Skeletal muscle satellite cell (primary cell): ENCODE measurements at regions not wholly inside any gene's neighbourhood (a gene's known extent, or its start where the extent isn't known, plus 50 kb on each side); places are given as distances from the start of the nearest gene placed in this dataset.

Experiments
- H3K27me3 ChIP-seq: 2 replicates; pipeline ENCODE4 v1.7.0; 2013; ENCODE audit warnings: low read length; ENCODE audit not compliant: control insufficient read depth, insufficient read depth
- H3K36me3 ChIP-seq: 2 replicates; pipeline ENCODE4 v1.7.0; 2013; ENCODE audit warnings: mild to moderate bottlenecking, control low read depth, low read length; ENCODE audit not compliant: insufficient read depth
- H3K4me1 ChIP-seq: 2 replicates; pipeline ENCODE4 v1.7.0; 2013; ENCODE audit warnings: low read length; ENCODE audit not compliant: control insufficient read depth, insufficient read depth
- H3K4me2 ChIP-seq: 2 replicates; pipeline ENCODE4 v1.7.0; 2013; ENCODE audit warnings: mild to moderate bottlenecking, low read length
- H3K4me3 ChIP-seq: 2 replicates; pipeline ENCODE4 v1.7.0; 2013; ENCODE audit warnings: low read length
- H3K9ac ChIP-seq: 2 replicates; pipeline ENCODE4 v1.7.0; 2013; ENCODE audit warnings: mild to moderate bottlenecking, low read depth, low read length, moderate library complexity
- H3K9me3 ChIP-seq: replicated peaks from 2 replicates; pipeline ENCODE4 v1.7.0; 2013; ENCODE audit warnings: mild to moderate bottlenecking, control low read depth, low read length

DNA sequence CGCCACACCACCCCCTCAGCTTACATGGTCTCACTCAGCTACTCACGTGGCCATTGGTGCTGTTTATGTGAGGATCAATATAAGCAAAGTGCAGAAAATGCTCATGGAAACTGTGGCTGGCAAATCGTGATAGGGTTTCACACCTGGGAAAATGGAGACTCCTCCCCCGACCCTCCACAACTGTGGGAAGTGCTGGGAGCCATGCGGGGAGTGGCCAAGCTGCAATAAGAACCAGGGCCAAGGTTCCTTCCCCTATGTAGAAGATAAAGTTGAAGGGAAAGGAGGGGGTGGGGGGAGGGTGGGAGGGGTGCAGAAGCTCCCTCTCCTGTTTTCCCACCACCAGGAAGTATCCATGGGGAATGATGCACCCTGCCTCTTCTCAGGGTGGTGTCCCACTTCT lies 145.5 kb upstream of the MAMLD1 start:
- H3K27me3 ChIP-seq: no peaks in the 10 kb centered on the region
- H3K4me2 ChIP-seq: no peak overlapping the region
- H3K4me3 ChIP-seq: no peak overlapping the region
- no peak overlapping the region for H3K9ac ChIP-seq
- H3K4me1 ChIP-seq: peaks cover 8% of the 10 kb centered on the region
- H3K9me3 ChIP-seq: no peaks in the 10 kb centered on the region
- H3K36me3 ChIP-seq: no peaks in the 10 kb centered on the region

DNA sequence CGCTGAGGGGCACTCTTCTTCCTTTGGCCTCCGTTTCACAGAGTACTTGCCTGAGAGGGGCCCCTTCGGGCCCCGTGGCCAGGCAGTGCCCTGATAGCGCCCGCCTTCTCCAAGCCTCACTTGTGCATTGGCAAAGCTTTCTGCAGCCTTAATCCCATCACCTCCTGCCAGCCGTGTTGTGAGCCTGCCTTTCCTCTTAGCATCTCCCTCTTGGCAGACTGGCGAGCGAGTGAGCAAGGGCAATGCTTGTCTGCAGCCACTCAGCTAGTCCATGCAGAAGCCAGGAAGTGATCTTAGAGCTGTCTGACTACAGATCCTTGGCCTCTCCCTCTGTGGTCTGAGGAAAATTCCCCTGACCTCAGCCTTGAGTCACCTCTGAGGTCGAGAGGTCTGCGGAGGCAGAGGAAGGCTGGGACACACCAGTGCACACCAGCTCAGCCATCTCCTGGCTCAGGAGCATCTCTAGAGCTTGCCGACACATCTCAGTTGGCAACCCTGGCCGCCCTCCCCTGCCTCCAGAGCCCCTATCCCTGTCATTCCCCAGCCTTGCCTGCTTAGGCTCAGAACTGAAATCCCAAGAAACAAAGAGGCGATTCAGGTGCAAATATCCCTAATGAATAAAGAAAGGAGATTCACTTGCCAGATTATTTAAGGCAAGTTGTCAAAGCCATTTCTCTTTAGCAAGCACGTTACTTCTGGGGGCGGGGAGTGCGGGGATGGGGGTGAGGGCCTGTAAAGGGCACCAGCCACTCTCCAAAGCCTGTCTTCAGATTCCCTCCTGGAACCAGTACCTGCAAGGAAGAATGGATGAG lies 143.5 kb upstream of the MAMLD1 start:
- H3K4me3 ChIP-seq: peak overlapping the region; percentile 47
- H3K27me3 ChIP-seq: no peaks in the 10 kb centered on the region
- no peak overlapping the region for H3K9ac ChIP-seq
- peaks cover 8% of the 10 kb centered on the region for H3K4me1 ChIP-seq
- H3K9me3 ChIP-seq: no peaks in the 10 kb centered on the region
- no peaks in the 10 kb centered on the region for H3K36me3 ChIP-seq
- H3K4me2 ChIP-seq: peak overlapping the region; percentile 4

- no peaks in the 10 kb centered on the region for H3K36me3 ChIP-seq
- no peaks in the 10 kb centered on the region for H3K27me3 ChIP-seq
- no peak overlapping the region for H3K4me3 ChIP-seq
- no peak overlapping the region for H3K9ac ChIP-seq
- peaks cover 8% of the 10 kb centered on the region for H3K4me1 ChIP-seq
- no peak overlapping the region for H3K4me2 ChIP-seq
- H3K9me3 ChIP-seq: no peaks in the 10 kb centered on the region
These were observed 139.7 kb upstream of the MAMLD1 start for GRCh38 chrX:150223176-150224015.

DNA sequence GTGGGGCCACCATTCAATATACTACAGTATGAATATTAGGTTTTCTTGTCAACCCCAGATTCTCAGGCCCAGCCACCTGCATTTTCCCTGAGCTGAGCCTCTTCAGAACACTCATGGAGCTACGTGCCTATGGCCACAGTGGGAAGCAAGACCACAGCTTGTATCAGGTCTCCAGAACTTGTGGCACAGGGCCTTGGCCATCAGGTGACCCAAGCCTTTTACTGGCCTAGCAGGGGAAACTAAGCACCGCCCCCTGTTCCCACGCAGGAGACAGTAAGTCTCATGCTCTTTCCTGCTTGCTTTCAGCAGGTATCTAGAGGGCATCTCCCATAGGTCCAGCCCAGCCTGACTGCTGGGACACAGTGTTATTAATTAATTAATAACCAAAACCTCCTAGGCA lies 138.4 kb upstream of the MAMLD1 start:
- H3K9ac ChIP-seq: no peak overlapping the region
- H3K4me3 ChIP-seq: no peak overlapping the region
- peaks cover 2% of the 10 kb centered on the region for H3K4me1 ChIP-seq
- H3K36me3 ChIP-seq: no peaks in the 10 kb centered on the region
- no peaks in the 10 kb centered on the region for H3K9me3 ChIP-seq
- H3K27me3 ChIP-seq: no peaks in the 10 kb centered on the region
- no peak overlapping the region for H3K4me2 ChIP-seq

DNA sequence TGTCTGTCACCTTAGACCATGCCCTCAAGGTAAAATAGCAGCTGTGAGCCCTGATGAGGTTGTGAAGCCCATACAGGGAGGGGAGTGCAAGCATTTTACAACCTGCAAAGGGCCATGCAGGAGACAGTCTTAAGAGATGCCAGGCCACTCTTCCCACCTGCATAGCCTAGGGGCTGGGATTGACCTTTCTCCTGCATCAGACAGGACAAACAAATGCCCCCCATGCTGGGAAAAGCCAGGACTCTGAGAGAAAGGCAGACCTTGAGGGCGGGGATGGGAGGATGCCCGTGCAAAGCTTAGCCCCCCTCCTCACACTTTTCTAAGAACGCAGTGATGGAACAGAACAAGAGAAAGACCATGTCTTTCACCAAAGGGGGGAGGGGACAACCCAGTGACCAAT lies 137.9 kb upstream of the MAMLD1 start:
- no peaks in the 10 kb centered on the region for H3K36me3 ChIP-seq
- no peaks in the 10 kb centered on the region for H3K4me1 ChIP-seq
- H3K27me3 ChIP-seq: no peaks in the 10 kb centered on the region
- H3K4me3 ChIP-seq: no peak overlapping the region
- H3K4me2 ChIP-seq: no peak overlapping the region
- no peak overlapping the region for H3K9ac ChIP-seq
- H3K9me3 ChIP-seq: no peaks in the 10 kb centered on the region

DNA sequence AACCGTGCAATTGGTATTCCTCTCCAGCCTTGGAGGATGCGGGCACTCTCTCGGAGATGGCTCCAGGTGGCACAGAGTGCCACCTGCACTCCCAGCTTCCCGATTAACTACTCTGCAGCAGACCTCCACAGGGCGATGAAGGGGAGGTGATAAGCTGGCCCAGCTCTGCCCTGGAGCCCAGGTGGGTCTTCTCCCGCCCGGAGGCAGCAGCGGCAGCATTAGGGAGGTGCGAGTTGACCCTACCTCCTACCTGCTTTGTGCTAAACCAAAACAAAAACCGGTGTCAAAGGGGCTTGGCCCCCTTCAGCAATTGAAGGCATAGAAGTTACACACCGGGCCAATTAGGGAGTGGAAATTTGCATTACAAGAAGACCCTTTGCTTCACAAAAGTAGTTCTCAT lies 137.4 kb upstream of the MAMLD1 start:
- no peak overlapping the region for H3K4me2 ChIP-seq
- H3K9ac ChIP-seq: no peak overlapping the region
- H3K36me3 ChIP-seq: no peaks in the 10 kb centered on the region
- no peak overlapping the region for H3K4me3 ChIP-seq
- H3K4me1 ChIP-seq: no peaks in the 10 kb centered on the region
- H3K9me3 ChIP-seq: no peaks in the 10 kb centered on the region
- no peaks in the 10 kb centered on the region for H3K27me3 ChIP-seq

- Histone ChIP-seq H3K9ac (no peak overlapping the region), H3K9me3 (no peaks in the 10 kb centered on the region), H3K4me1 (no peaks in the 10 kb centered on the region), H3K4me3 (no peak overlapping the region), H3K36me3 (no peaks in the 10 kb centered on the region), H3K4me2 (no peak overlapping the region), H3K27me3 (no peaks in the 10 kb centered on the region)
These were observed 136.7 kb upstream of the MAMLD1 start for GRCh38 chrX:150226223-150226965.

GRCh38 chrX:150227321-150227860 lies 135.7 kb upstream of the MAMLD1 start:
- no peaks in the 10 kb centered on the region for H3K9me3 ChIP-seq
- H3K9ac ChIP-seq: no peak overlapping the region
- H3K4me1 ChIP-seq: no peaks in the 10 kb centered on the region
- no peak overlapping the region for H3K4me2 ChIP-seq
- H3K36me3 ChIP-seq: no peaks in the 10 kb centered on the region
- no peak overlapping the region for H3K4me3 ChIP-seq
- no peaks in the 10 kb centered on the region for H3K27me3 ChIP-seq

- H3K4me2 ChIP-seq: no peak overlapping the region
- no peaks in the 10 kb centered on the region for H3K4me1 ChIP-seq
- H3K36me3 ChIP-seq: no peaks in the 10 kb centered on the region
- H3K9me3 ChIP-seq: no peaks in the 10 kb centered on the region
- no peak overlapping the region for H3K9ac ChIP-seq
- H3K27me3 ChIP-seq: no peaks in the 10 kb centered on the region
- no peak overlapping the region for H3K4me3 ChIP-seq
These were observed 135.2 kb upstream of the MAMLD1 start for GRCh38 chrX:150227873-150228410.

DNA sequence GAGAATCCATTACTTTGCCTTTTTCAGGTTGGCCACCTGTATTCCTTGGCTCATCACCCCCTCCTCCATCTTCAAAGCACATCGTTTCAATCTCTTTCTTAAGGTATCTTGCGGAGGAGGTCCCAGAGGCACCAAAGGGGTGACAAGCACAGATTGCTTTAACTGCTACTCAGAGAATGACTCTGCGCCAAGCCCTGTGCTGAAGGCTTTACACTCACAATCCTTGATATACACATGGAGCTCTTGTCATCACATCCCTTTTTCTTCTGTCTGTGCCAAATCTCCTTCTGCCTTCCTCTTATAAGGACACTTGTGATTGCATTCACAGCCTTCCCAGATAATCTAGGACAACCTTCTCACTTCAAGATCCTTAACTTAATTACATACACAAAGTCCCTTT lies 134.7 kb upstream of the MAMLD1 start:
- Histone ChIP-seq H3K36me3 (no peaks in the 10 kb centered on the region), H3K4me3 (no peak overlapping the region), H3K9me3 (no peaks in the 10 kb centered on the region), H3K4me2 (no peak overlapping the region), H3K4me1 (no peaks in the 10 kb centered on the region), H3K27me3 (no peaks in the 10 kb centered on the region), H3K9ac (no peak overlapping the region)

- no peak overlapping the region for H3K4me3 ChIP-seq
- H3K9ac ChIP-seq: no peak overlapping the region
- no peak overlapping the region for H3K4me2 ChIP-seq
- H3K36me3 ChIP-seq: no peaks in the 10 kb centered on the region
- H3K27me3 ChIP-seq: no peaks in the 10 kb centered on the region
- H3K4me1 ChIP-seq: no peaks in the 10 kb centered on the region
- H3K9me3 ChIP-seq: no peaks in the 10 kb centered on the region
These were observed 134.1 kb upstream of the MAMLD1 start for GRCh38 chrX:150229030-150229429.
